Testis (tissue), 2 donors: ENCODE measurements at regions not wholly inside any gene's neighbourhood (a gene's known extent, or its start where the extent isn't known, plus 50 kb on each side); places are given as distances from the start of the nearest gene placed in this dataset.

Experiments used
- CTCF ChIP-seq, 3 experiments: fragments of 450-650 bp in 2 of 3; fragments of 200-600 bp in 1 of 3; sonication (generic) in 1 of 3; IDR thresholded peaks; one replicate each; pipeline ENCODE4 v1.5.1; 2016 to 2019; ENCODE audit warnings: antibody characterized with exemption in 3 of 3, mild to moderate bottlenecking in 2 of 3, moderate library complexity in 1 of 3
- POLR2A ChIP-seq: fragments of 450-650 bp; IDR thresholded peaks from one replicate; pipeline ENCODE4 v1.6.1; 2017; ENCODE audit warnings: antibody characterized with exemption, mild to moderate bottlenecking, moderate library complexity

DNA sequence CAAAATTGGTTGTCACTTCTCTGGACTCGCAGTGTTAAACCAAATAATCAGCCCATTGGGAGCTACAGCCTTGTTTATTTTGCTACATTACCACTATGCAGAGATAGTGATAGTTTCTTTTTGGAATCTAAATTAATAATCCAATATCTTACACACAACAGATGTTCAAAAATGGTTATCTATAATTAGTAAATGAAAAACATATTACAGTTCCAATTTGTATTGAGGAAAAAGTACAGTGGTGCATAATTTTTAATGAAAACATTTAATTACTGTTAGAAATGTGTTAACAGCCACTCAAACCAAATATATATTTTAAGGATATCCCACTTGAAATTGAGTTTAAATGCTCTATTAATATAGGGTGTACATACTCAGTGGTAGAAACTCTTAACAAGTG lies 327.3 kb upstream of the MARCKS start:
- no peak for TF ChIP-seq POLR2A
- no peak for TF ChIP-seq CTCF (IDR thresholded peaks at IDR 0.05)
